ENCODE measurements at regions not wholly inside any gene's neighbourhood (a gene's known extent, or its start where the extent isn't known, plus 50 kb on each side); places are given as distances from the start of the nearest gene placed in this dataset.

DNA sequence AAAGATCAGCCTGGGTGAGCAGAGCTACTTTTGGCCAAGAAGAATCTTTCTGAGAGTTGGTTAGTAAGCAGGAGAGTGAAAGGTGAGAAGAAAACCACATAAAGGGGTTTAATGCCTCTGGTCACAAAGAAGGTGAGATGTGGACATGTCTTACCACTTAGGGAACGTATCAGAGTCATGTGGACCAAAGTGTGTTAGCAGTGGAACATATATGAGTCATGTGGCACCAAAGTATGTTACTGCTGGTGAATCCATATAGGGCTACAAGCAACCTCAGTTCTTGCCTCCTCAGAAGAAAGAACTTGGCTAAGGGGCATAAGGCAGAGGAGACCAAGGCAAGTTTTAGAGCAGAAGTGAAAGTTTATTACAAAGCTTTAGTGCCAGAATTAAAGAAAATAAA, 411.6 kb upstream of the NEGR1 start:
- H3K36me3 Mint-ChIP-seq (ENCODE audit: low read depth), result no peaks in the 10 kb centered on the region
- H3K9me3 Mint-ChIP-seq, result peaks cover 19% of the 10 kb centered on the region
- H3K27ac Mint-ChIP-seq, result no peak overlapping the region
- H3K4me1 Mint-ChIP-seq (ENCODE audit: low read depth), result no peaks in the 10 kb centered on the region
- H3K4me3 Mint-ChIP-seq, result no peak overlapping the region
- H3K27me3 Mint-ChIP-seq, result no peaks in the 10 kb centered on the region

DNA sequence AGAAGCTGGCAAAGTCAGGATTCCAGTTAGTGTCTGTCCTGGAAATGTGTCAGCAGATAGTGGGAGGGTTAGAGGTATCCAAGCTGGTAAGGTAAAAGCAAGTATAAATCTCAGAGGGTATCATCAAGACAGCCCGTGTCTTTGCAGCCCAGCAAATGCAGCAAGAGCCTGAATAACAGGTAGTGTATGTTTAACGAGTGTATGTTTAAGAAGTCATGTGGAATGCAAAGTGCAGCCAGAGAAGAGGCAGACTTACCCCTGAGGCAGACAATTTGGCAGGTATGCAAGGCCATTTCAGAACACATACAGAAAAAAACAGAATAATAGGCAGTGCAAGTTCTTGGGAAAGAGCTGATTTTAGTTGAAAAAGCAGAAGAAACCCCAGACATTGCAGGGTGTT, 411.0 kb upstream of the NEGR1 start:
- H3K4me1 Mint-ChIP-seq (ENCODE audit: low read depth), result no peaks in the 10 kb centered on the region
- no peak overlapping the region for H3K4me3 Mint-ChIP-seq
- peaks cover 22% of the 10 kb centered on the region for H3K9me3 Mint-ChIP-seq
- H3K27ac Mint-ChIP-seq, result no peak overlapping the region
- H3K36me3 Mint-ChIP-seq (ENCODE audit: low read depth), result no peaks in the 10 kb centered on the region
- no peaks in the 10 kb centered on the region for H3K27me3 Mint-ChIP-seq

DNA sequence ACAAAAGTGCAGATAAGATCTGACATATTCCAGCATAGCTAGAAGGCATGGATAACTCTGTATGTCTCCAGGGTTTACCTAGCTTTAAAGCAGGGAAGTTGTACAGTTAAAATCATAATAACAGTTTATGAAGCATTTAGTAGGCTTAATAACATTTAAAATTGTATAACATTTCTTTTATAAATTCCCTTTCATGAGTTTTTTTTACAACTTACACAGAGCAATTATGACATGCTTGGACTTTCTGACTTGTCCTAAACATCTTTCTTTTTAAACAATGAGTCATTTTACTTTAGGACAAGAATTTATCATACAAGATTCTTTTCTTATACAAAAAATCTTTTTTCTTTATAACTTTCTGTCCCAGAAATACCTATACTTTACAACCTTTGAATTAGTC, 408.5 kb upstream of the NEGR1 start:
- Mint-ChIP-seq H3K9me3 (peaks cover 28% of the 10 kb centered on the region), H3K27ac (no peak overlapping the region), H3K4me1 (ENCODE audit: low read depth) (no peaks in the 10 kb centered on the region), H3K36me3 (ENCODE audit: low read depth) (no peaks in the 10 kb centered on the region), H3K4me3 (no peak overlapping the region), H3K27me3 (no peaks in the 10 kb centered on the region)

DNA sequence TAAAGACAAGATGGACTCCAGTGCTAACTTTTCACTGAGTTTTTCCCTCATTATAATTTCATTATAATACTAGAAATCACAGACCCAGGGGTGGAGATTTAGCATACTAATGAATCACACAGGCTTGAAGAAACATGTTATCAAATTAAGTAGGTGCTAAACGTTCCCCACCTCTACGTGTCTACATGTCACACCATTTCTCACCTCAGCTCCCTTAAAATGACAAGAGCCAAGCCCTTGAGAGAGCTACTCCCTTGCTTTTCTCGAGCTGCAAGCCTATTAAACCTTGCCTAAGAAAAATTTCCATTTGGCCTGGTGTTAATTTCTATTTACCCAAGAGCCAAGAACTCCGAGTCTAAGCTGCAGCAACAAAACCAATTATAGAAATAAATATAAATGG, 396.3 kb upstream of the NEGR1 start:
- no peaks in the 10 kb centered on the region for H3K4me1 Mint-ChIP-seq (ENCODE audit: low read depth)
- H3K27ac Mint-ChIP-seq, result no peak overlapping the region
- H3K4me3 Mint-ChIP-seq, result no peak overlapping the region
- H3K36me3 Mint-ChIP-seq (ENCODE audit: low read depth), result no peaks in the 10 kb centered on the region
- H3K9me3 Mint-ChIP-seq, result peaks cover 5% of the 10 kb centered on the region
- H3K27me3 Mint-ChIP-seq, result no peaks in the 10 kb centered on the region

- Mint-ChIP-seq H3K4me1 (ENCODE audit: low read depth) (no peaks in the 10 kb centered on the region), H3K4me3 (no peak overlapping the region), H3K9me3 (no peaks in the 10 kb centered on the region), H3K27ac (no peak overlapping the region), H3K27me3 (no peaks in the 10 kb centered on the region), H3K36me3 (ENCODE audit: low read depth) (no peaks in the 10 kb centered on the region)
Observed at GRCh38 chr1:72670902-72671301, 388.6 kb upstream of the NEGR1 start.

DNA sequence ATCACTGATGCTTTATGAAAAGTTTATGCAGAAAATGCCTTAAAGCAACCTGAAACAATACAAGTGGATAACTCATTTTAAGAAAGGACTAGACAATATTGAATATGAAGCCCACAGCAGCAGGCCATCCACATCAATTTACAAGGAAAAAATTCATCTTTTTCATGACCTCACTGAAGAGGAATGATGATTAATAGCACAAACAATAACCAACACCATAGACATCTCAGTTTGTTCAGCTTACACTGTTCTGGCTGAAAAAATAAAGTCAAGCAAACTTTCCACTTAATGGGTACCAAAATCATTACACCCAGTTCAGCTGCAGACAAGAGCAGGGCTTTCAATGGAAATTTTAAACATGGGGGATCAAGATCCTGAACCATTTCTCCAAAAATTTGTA, 380.6 kb upstream of the NEGR1 start:
- Mint-ChIP-seq H3K27ac (no peak overlapping the region), H3K36me3 (ENCODE audit: low read depth) (no peaks in the 10 kb centered on the region), H3K4me1 (ENCODE audit: low read depth) (no peaks in the 10 kb centered on the region), H3K27me3 (no peaks in the 10 kb centered on the region), H3K9me3 (peaks cover 3% of the 10 kb centered on the region), H3K4me3 (no peak overlapping the region)

- Mint-ChIP-seq H3K36me3 (ENCODE audit: low read depth) (no peaks in the 10 kb centered on the region), H3K4me1 (ENCODE audit: low read depth) (no peaks in the 10 kb centered on the region), H3K27ac (no peak overlapping the region), H3K4me3 (no peak overlapping the region), H3K27me3 (no peaks in the 10 kb centered on the region), H3K9me3 (no peaks in the 10 kb centered on the region)
Observed at GRCh38 chr1:72650843-72651435, 368.6 kb upstream of the NEGR1 start.

DNA sequence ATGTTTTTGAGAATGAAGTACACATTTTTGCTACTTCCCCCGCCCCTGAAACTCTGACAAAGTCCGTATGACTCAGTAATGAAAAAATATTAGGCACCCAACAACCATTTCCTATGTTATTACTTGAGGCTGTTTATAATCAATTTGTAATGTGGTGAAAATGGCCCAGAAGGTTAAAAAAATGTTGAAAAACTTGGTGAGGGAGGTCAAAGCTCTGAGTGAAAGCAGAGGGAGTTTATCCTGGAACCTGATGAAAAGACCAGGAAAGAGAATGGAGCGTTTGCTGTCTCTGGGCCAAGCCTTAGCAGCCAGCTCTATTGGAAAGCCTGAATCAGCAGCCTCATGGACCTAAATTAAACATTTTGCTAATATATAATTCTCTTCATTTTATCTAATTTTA, 367.7 kb upstream of the NEGR1 start:
- Mint-ChIP-seq H3K36me3 (ENCODE audit: low read depth) (no peaks in the 10 kb centered on the region), H3K27ac (no peak overlapping the region)

DNA sequence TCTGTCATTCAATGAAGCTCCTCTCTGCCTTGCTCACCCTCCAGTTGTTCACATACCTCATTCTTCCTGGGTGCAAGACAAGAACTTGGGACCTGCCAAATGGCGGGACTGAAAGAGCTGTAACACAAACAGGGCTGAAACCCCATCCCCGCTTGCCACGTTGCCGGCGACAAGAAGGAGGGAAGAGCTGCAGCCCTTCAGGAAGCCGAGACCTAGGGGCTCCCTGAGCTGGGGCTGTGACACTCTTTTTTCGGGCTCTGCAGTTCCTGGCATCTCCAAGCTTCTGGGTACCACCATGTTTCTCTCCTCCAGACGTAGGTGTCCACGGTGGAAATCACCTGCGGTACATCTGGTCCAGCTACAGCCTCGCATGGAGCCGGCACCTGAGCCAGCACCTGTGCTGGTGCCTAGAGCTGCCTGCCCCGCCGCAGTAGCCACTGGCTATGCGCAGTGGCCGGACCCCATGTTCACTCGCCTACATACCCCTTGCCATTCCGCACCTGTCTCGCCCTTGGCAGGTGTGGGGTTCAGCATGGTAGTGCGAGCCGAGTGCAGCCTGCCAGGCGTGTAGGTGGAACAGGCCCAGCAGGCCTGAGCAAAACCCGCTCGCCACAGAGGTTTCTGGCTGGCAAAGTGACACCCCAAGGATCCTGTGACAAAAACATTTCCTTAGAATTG, 367.0 kb upstream of the NEGR1 start:
- no peaks in the 10 kb centered on the region for H3K27me3 Mint-ChIP-seq
- no peaks in the 10 kb centered on the region for H3K36me3 Mint-ChIP-seq (ENCODE audit: low read depth)
- H3K4me1 Mint-ChIP-seq (ENCODE audit: low read depth), result no peaks in the 10 kb centered on the region
- H3K9me3 Mint-ChIP-seq, result no peaks in the 10 kb centered on the region
- H3K27ac Mint-ChIP-seq, result no peak overlapping the region
- H3K4me3 Mint-ChIP-seq, result no peak overlapping the region

More for the DNA sequence above, 367.7 kb upstream of the NEGR1 start:
- H3K9me3 Mint-ChIP-seq, result no peaks in the 10 kb centered on the region
- H3K4me3 Mint-ChIP-seq, result no peak overlapping the region
- no peaks in the 10 kb centered on the region for H3K4me1 Mint-ChIP-seq (ENCODE audit: low read depth)
- H3K27me3 Mint-ChIP-seq, result no peaks in the 10 kb centered on the region

DNA sequence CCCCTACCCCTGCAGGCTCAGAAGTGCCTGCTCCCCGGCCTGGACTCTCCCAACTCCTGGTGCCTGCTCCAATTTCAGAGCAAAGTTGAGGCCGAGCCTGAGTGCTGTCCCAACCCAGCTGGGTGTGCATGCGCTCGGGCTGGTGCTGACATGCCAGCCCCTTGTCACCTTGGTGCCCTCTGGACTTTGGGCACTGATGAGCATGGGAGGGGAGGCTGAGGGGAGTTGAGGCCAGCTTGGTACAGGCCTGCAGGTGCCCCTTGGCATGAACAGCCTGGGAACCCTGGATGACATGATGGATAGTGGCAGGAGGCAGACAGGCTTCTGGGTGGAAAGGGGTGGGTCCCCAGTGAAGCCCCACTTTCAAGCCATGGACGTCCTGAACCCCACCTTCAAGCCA, 366.1 kb upstream of the NEGR1 start:
- Mint-ChIP-seq H3K27ac (no peak overlapping the region), H3K4me3 (no peak overlapping the region), H3K4me1 (ENCODE audit: low read depth) (no peaks in the 10 kb centered on the region), H3K36me3 (ENCODE audit: low read depth) (no peaks in the 10 kb centered on the region), H3K9me3 (no peaks in the 10 kb centered on the region), H3K27me3 (no peaks in the 10 kb centered on the region)

DNA sequence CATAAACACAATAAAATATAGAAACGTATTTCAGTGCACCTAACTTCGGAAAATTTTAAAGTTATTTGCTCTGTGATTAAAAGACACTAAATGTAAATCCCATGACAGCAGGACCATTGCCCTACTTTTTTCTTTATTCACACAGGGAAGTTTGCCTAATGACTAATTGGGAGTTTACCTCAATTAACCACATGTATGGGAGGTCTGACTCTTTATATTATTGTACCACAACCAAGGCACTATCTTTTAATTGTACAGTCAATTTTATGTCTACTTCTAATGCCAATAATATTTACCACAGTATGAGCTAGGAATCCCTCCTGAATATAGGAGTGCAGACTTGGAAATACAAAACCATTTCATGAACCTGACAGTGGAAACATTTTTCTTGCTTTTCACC, 360.8 kb upstream of the NEGR1 start:
- Mint-ChIP-seq H3K36me3 (ENCODE audit: low read depth) (no peaks in the 10 kb centered on the region), H3K9me3 (no peaks in the 10 kb centered on the region), H3K27ac (no peak overlapping the region), H3K4me3 (no peak overlapping the region), H3K27me3 (no peaks in the 10 kb centered on the region), H3K4me1 (ENCODE audit: low read depth) (no peaks in the 10 kb centered on the region)

DNA sequence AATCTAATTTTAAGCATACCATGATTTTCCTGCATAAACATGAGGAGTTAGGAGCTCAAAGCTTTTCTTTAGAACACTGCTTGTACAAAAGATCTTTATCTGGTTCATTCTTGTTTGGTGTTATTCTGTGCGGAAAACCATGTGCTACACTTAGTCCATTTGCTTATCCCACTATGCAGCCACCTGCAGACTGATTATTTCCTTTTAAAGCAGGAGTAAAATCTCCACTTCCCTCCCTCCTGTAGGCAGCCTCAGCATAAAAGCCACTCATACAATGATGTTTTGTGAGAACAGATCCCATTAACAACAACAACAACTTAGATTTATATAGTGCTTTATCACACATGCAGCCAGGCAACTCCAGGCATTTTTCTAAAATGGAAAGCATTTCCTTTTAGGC, 355.3 kb upstream of the NEGR1 start:
- Mint-ChIP-seq H3K36me3 (ENCODE audit: low read depth) (no peaks in the 10 kb centered on the region), H3K9me3 (peaks cover 5% of the 10 kb centered on the region), H3K27ac (no peak overlapping the region), H3K4me3 (no peak overlapping the region), H3K4me1 (ENCODE audit: low read depth) (no peaks in the 10 kb centered on the region), H3K27me3 (no peaks in the 10 kb centered on the region)

- peaks cover 6% of the 10 kb centered on the region for H3K9me3 Mint-ChIP-seq
- H3K36me3 Mint-ChIP-seq (ENCODE audit: low read depth), result no peaks in the 10 kb centered on the region
- no peak overlapping the region for H3K4me3 Mint-ChIP-seq
- H3K4me1 Mint-ChIP-seq (ENCODE audit: low read depth), result no peaks in the 10 kb centered on the region
- H3K27me3 Mint-ChIP-seq, result no peaks in the 10 kb centered on the region
- no peak overlapping the region for H3K27ac Mint-ChIP-seq
Observed at GRCh38 chr1:72636631-72637030, 354.3 kb upstream of the NEGR1 start.

DNA sequence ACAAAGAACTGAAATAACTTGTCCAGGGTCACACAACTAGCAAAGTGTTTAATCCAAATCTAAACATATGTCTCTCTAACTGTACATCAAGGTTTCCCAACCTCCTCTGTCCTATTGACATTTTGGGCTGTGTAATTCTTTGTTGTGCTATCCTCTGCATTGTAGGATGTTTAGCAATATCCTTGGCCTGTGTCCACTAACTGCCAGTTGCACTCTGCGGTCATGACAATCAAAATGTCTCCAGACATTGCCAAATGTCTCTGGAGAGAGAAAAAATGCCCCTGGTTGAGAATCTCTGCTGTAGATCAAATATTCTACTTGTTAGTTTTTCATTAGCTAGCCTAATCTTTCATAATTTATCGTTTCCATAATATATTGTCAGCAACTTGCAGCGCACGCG, 353.4 kb upstream of the NEGR1 start:
- no peaks in the 10 kb centered on the region for H3K36me3 Mint-ChIP-seq (ENCODE audit: low read depth)
- no peaks in the 10 kb centered on the region for H3K27me3 Mint-ChIP-seq

DNA sequence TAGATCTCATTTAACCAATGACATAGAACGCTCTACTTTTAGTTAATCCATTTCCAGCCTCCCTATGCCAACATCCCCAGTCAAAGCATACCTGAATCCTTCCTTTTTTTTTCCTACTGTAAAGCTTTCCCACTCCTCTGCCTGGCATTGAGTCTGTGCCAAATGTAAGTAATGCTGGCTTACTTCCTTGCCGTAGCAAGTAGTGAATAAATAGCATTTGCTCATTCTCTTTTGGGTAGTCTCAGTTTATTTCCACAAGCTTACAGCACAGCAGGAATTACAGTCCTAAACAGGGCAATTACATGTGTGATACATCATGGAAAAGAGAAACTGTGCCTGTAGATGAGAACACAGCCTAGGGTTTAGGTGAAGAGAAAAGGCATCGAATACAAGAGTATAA, 352.6 kb upstream of the NEGR1 start:
- H3K27ac Mint-ChIP-seq, result no peak overlapping the region
- H3K9me3 Mint-ChIP-seq, result peaks cover 12% of the 10 kb centered on the region
- H3K27me3 Mint-ChIP-seq, result no peaks in the 10 kb centered on the region
- H3K4me3 Mint-ChIP-seq, result no peak overlapping the region
- H3K4me1 Mint-ChIP-seq (ENCODE audit: low read depth), result no peaks in the 10 kb centered on the region
- no peaks in the 10 kb centered on the region for H3K36me3 Mint-ChIP-seq (ENCODE audit: low read depth)

More for the DNA sequence above, 353.4 kb upstream of the NEGR1 start:
- no peaks in the 10 kb centered on the region for H3K4me1 Mint-ChIP-seq (ENCODE audit: low read depth)
- no peak overlapping the region for H3K4me3 Mint-ChIP-seq
- H3K9me3 Mint-ChIP-seq, result peaks cover 12% of the 10 kb centered on the region
- H3K27ac Mint-ChIP-seq, result no peak overlapping the region

- no peaks in the 10 kb centered on the region for H3K36me3 Mint-ChIP-seq (ENCODE audit: low read depth)
- H3K9me3 Mint-ChIP-seq, result peaks cover 12% of the 10 kb centered on the region
- no peaks in the 10 kb centered on the region for H3K4me1 Mint-ChIP-seq (ENCODE audit: low read depth)
Observed at GRCh38 chr1:72631449-72631848, 349.1 kb upstream of the NEGR1 start.

More at GRCh38 chr1:72631449-72631848, 349.1 kb upstream of the NEGR1 start:
- Mint-ChIP-seq H3K4me3 (no peak overlapping the region), H3K27me3 (no peaks in the 10 kb centered on the region), H3K27ac (no peak overlapping the region)

All from stimulated activated naive CD8-positive, alpha-beta T cell treated with anti-CD3 and anti-CD28 coated beads, Interleukin-15, Interleukin-2, amounts not matched to agents 100 ng/mL and 50 ng/mL, for 24 hours (primary cell).